Activated CD8-positive, alpha-beta memory T cell treated with anti-CD3 and anti-CD28 coated beads, Interleukin-2, amount 50 U/mL, for 48 hours (primary cell): ENCODE measurements at regions not wholly inside any gene's neighbourhood (a gene's known extent, or its start where the extent isn't known, plus 50 kb on each side); places are given as distances from the start of the nearest gene placed in this dataset.

Experiments
- DNase-seq: peaks from one replicate; pipeline ENCODE4 v3.0.0-alpha.2; 2020

- DNase-seq = no peak
Observed at GRCh38 chr16:65937455-65937854, 429.0 kb upstream of the CDH5 start.

- DNase-seq = no peak
Observed at GRCh38 chr16:65936096-65936495, 430.4 kb upstream of the CDH5 start.

- DNase-seq = no peak
Observed at GRCh38 chr16:65934443-65934842, 432.0 kb upstream of the CDH5 start.

- no peak for DNase-seq
Observed at GRCh38 chr16:65933703-65934102, 432.8 kb upstream of the CDH5 start.

GRCh38 chr16:65932350-65933072, 434.0 kb upstream of the CDH5 start:
- DNase-seq = no peak

GRCh38 chr16:65922923-65923322, 443.6 kb upstream of the CDH5 start:
- DNase-seq = no peak

GRCh38 chr16:65919986-65920376, 446.5 kb upstream of the CDH5 start:
- DNase-seq = no peak

GRCh38 chr16:65919145-65919985, 447.1 kb upstream of the CDH5 start:
- DNase-seq = no peak

- no peak for DNase-seq
Observed at GRCh38 chr16:65917466-65917865, 449.0 kb upstream of the CDH5 start.

- DNase-seq = no peak
Observed at GRCh38 chr16:65916995-65917394, 449.5 kb upstream of the CDH5 start.

GRCh38 chr16:65910291-65910690, 456.2 kb upstream of the CDH5 start:
- no peak for DNase-seq

GRCh38 chr16:65909310-65910050, 457.0 kb upstream of the CDH5 start:
- no peak for DNase-seq

- DNase-seq = no peak
Observed at GRCh38 chr16:65908568-65908967, 457.9 kb upstream of the CDH5 start.

GRCh38 chr16:65905331-65905730, 461.2 kb upstream of the CDH5 start:
- DNase-seq = no peak

GRCh38 chr16:65896448-65897153, 469.9 kb upstream of the CDH5 start:
- no peak for DNase-seq

GRCh38 chr16:65895906-65896305, 470.6 kb upstream of the CDH5 start:
- DNase-seq = no peak

GRCh38 chr16:65895486-65895885, 471.0 kb upstream of the CDH5 start:
- no peak for DNase-seq

- DNase-seq = no peak
Observed at GRCh38 chr16:65890203-65890602, 476.3 kb upstream of the CDH5 start.

GRCh38 chr16:65889533-65889966, 476.9 kb upstream of the CDH5 start:
- DNase-seq = no peak

- no peak for DNase-seq
Observed at GRCh38 chr16:65888201-65888600, 478.3 kb upstream of the CDH5 start.

GRCh38 chr16:65884018-65884417, 482.5 kb upstream of the CDH5 start:
- DNase-seq = no peak

- DNase-seq = no peak
Observed at GRCh38 chr16:65878347-65878746, 488.1 kb upstream of the CDH5 start.

- DNase-seq = no peak
Observed at GRCh38 chr16:65876624-65877023, 489.9 kb upstream of the CDH5 start.
